HCT116 (cell line): ENCODE measurements at regions not wholly inside any gene's neighbourhood (a gene's known extent, or its start where the extent isn't known, plus 50 kb on each side); places are given as distances from the start of the nearest gene placed in this dataset.

Experiments used
- ATAC-seq: fragments of 200-7000 bp; cut with Tn5 transposase; 2 replicates; pipeline ENCODE4 v1.9.1; 2020; ENCODE audit warnings: mild to moderate bottlenecking, moderate library complexity
- BruUV-seq: library from RNA; stranded (reverse); fragments of 400-500 nt; replicated peaks from 2 replicates; lab custom pipeline; 2021; lab: Mats Ljungman, UMichigan
- CTCF ChIA-PET: fragments of 300-600 bp; sonication (Branson Sonifier 250); formaldehyde crosslinking; loops from one replicate; lab custom pipeline; 2021; ENCODE audit warnings: antibody characterized with exemption; lab: Charles Lee
- POLR2A ChIA-PET: fragments of 300-600, 350-600 bp; sonication (Branson Sonifier 250); formaldehyde crosslinking; loops from one replicate; lab custom pipeline; 2021; ENCODE audit warnings: antibody characterized with exemption; lab: Charles Lee
- RAD21 ChIA-PET, 2 experiments: fragments of 300-600 bp; sonication (Branson Sonifier 250); formaldehyde crosslinking; loops; one replicate each; lab custom pipeline; 2023; ENCODE audit warnings: low total read pairs in 2 of 2; ENCODE audit not compliant: uncharacterized antibody in 2 of 2, unreplicated experiment in 2 of 2, low non-redundant PET in 1 of 2; lab: Charles Lee
- DNase-seq: peaks from one replicate; pipeline ENCODE4 v3.0.0-alpha.2; 2010; ENCODE audit warnings: low read depth, low spot score
- H2AFZ ChIP-seq: fragments of 200-600 bp; shearing (Covaris generic), sonication (generic); 2 replicates; pipeline ENCODE4 v1.6.1; 2017; ENCODE audit warnings: low read depth, mixed run types, mixed read lengths, antibody characterized with exemption, low read length; ENCODE audit not compliant: poor library complexity, severe bottlenecking
- H3K27ac ChIP-seq: 2 replicates; pipeline ENCODE4 v1.5.1; 2012; ENCODE audit warnings: low read depth, low read length
- H3K27me3 ChIP-seq: fragments of 200-600 bp; sonication (generic); 2 replicates; pipeline ENCODE4 v1.6.1; 2016; ENCODE audit warnings: mixed run types, low read length, mixed read lengths; ENCODE audit not compliant: insufficient read depth
- H3K36me3 ChIP-seq, 2 experiments: fragments of 200-500 bp in 1 of 2; fragments of 200-600 bp in 1 of 2; sonication (Bioruptor generic) in 1 of 2; sonication (generic) in 1 of 2; 2 replicates each; pipeline versions ENCODE4 v1.5.1 to v1.6.1; 2014 to 2016; ENCODE audit warnings: low read length in 2 of 2, inconsistent platforms in 1 of 2, mixed read lengths in 1 of 2, mixed run types in 1 of 2; ENCODE audit not compliant: insufficient read depth in 2 of 2, control insufficient read depth in 1 of 2
- H3K4me1 ChIP-seq, 2 experiments: fragments of 200-600 bp in 1 of 2; sonication (generic) in 1 of 2; 2 replicates each; pipeline versions ENCODE4 v1.5.1 to v1.6.1; 2012 to 2017; ENCODE audit warnings: low read length in 2 of 2, inconsistent platforms in 1 of 2, mild to moderate bottlenecking in 1 of 2, mixed read lengths in 1 of 2, mixed run types in 1 of 2, moderate library complexity in 1 of 2; ENCODE audit not compliant: insufficient read depth in 2 of 2, control insufficient read depth in 1 of 2
- H3K4me2 ChIP-seq: fragments of 200-600 bp; sonication (generic); 2 replicates; pipeline ENCODE4 v1.6.1; 2017; ENCODE audit warnings: mixed run types, low read length, mixed read lengths
- H3K4me3 ChIP-seq, 2 experiments: fragments of 200-600 bp in 1 of 2; sonication (generic) in 1 of 2; replicated peaks in 1 of 2; 2 replicates each; pipeline ENCODE4 v1.5.1; 2011 to 2016; ENCODE audit warnings: low read length in 2 of 2, control low read depth in 1 of 2, low read depth in 1 of 2, mild to moderate bottlenecking in 1 of 2, mixed read lengths in 1 of 2, mixed run types in 1 of 2
- H3K79me2 ChIP-seq: fragments of 200-600 bp; sonication (generic); 2 replicates; pipeline ENCODE4 v1.6.1; 2017; ENCODE audit warnings: mild to moderate bottlenecking, mixed run types, low read length, moderate library complexity, mixed read lengths; ENCODE audit not compliant: insufficient read depth
- H3K9ac ChIP-seq: fragments of 200-600 bp; sonication (generic); 2 replicates; pipeline ENCODE4 v1.6.1; 2016; ENCODE audit warnings: low read length, mixed read lengths
- H3K9me2 ChIP-seq: fragments of 200-600 bp; sonication (generic), shearing (Covaris generic); 2 replicates; pipeline ENCODE4 v1.6.1; 2017; ENCODE audit warnings: mixed run types, mild to moderate bottlenecking, moderate library complexity; ENCODE audit not compliant: insufficient read depth
- H3K9me3 ChIP-seq, 2 experiments: fragments of 200-500 bp in 1 of 2; fragments of 200-600 bp in 1 of 2; sonication (Bioruptor generic) in 1 of 2; sonication (generic) in 1 of 2; 2 replicates each; pipeline ENCODE4 v1.6.1; 2014 to 2017; ENCODE audit warnings: low read length in 2 of 2, mixed read lengths in 2 of 2, inconsistent platforms in 1 of 2, low read depth in 1 of 2, mild to moderate bottlenecking in 1 of 2, mixed run types in 1 of 2, moderate library complexity in 1 of 2; ENCODE audit not compliant: control insufficient read depth in 1 of 2, insufficient read depth in 1 of 2
- H4K20me1 ChIP-seq: fragments of 200-600 bp; sonication (generic), shearing (Covaris generic); 2 replicates; pipeline ENCODE4 v1.6.1; 2017; ENCODE audit warnings: mixed run types, mild to moderate bottlenecking, moderate library complexity; ENCODE audit not compliant: insufficient read depth
- ATF3 ChIP-seq: IDR thresholded peaks from 2 replicates; pipeline ENCODE4 v1.6.1; 2012
- CBX3 ChIP-seq: IDR thresholded peaks from 2 replicates; pipeline ENCODE4 v1.6.1; 2012; ENCODE audit warnings: low read depth
- CEBPB ChIP-seq: IDR thresholded peaks from 2 replicates; pipeline ENCODE4 v1.6.1; 2012; ENCODE audit warnings: low read depth
- CTCF ChIP-seq, 3 experiments: fragments of 200-600 bp in 1 of 3; sonication (generic) in 1 of 3; IDR thresholded peaks in 2 of 3; conservative IDR thresholded peaks in 1 of 3; 2 replicates each; pipeline ENCODE4 v1.5.1; 2012 to 2017; ENCODE audit warnings: low read depth in 2 of 3, low read length in 2 of 3, antibody characterized with exemption in 1 of 3, borderline replicate concordance in 1 of 3, control low read depth in 1 of 3, mild to moderate bottlenecking in 1 of 3, mixed read lengths in 1 of 3, mixed run types in 1 of 3, moderate library complexity in 1 of 3; ENCODE audit not compliant: insufficient read depth in 1 of 3
- EZH2 ChIP-seq: fragments of 200-600 bp; sonication (generic); IDR thresholded peaks from 2 replicates; pipeline ENCODE4 v1.6.1; 2017; ENCODE audit warnings: antibody characterized with exemption, mixed run types
- EZH2phosphoT487 ChIP-seq: fragments of 200-600 bp; IDR thresholded peaks from 2 replicates; pipeline ENCODE4 v1.6.1; 2018; ENCODE audit warnings: antibody characterized with exemption, borderline replicate concordance
- FOSL1 ChIP-seq: IDR thresholded peaks from 2 replicates; pipeline ENCODE4 v1.6.1; 2012; ENCODE audit warnings: low read depth
- JUND ChIP-seq: IDR thresholded peaks from 2 replicates; pipeline ENCODE4 v1.6.1; 2012
- POLR2A ChIP-seq: IDR thresholded peaks from 2 replicates; pipeline ENCODE4 v1.7.0; 2011; ENCODE audit warnings: borderline replicate concordance; ENCODE audit not compliant: insufficient read depth, insufficient read length; ENCODE audit errors: extremely low read depth
- POLR2AphosphoS5 ChIP-seq: IDR thresholded peaks from 2 replicates; pipeline ENCODE4 v1.6.1; 2011; ENCODE audit warnings: mild to moderate bottlenecking, low read depth, low read length, moderate library complexity
- RAD21 ChIP-seq: IDR thresholded peaks from 2 replicates; pipeline ENCODE4 v1.6.1; 2012; ENCODE audit warnings: low read depth, mild to moderate bottlenecking
- REST ChIP-seq: IDR thresholded peaks from 2 replicates; pipeline ENCODE4 v1.6.1; 2012; ENCODE audit warnings: low read depth
- SRF ChIP-seq: IDR thresholded peaks from 2 replicates; pipeline ENCODE4 v1.6.1; 2012; ENCODE audit warnings: low read depth
- YY1 ChIP-seq: IDR thresholded peaks from 2 replicates; pipeline ENCODE4 v1.6.1; 2011; ENCODE audit warnings: low read length, low read depth, moderate library complexity, mild to moderate bottlenecking; ENCODE audit not compliant: insufficient replicate concordance; ENCODE audit errors: extremely low read depth
- ZNF274 ChIP-seq: fragments of 200-500 bp; sonication (Bioruptor generic); IDR thresholded peaks from 2 replicates; pipeline ENCODE4 v1.6.1; 2014; ENCODE audit warnings: mild to moderate bottlenecking, low read depth, low read length, inconsistent platforms
- intact Hi-C: fragments of 100-400 bp; cut with micrococcal nuclease; formaldehyde crosslinking; loops from 2 replicates; pipeline ENCODE4 v1.10.0; 2022

- TF ChIP-seq FOSL1, result no peak
- no peak for TF ChIP-seq YY1
- no peak for TF ChIP-seq ZNF274
- TF ChIP-seq RAD21, result no peak
- TF ChIP-seq JUND, result no peak
- TF ChIP-seq REST, result no peak
- DNase-seq, result no peak
- H3K9me2 ChIP-seq, result no peaks in the 10 kb centered on the region
- H3K79me2 ChIP-seq, result no peaks in the 10 kb centered on the region
- POLR2A ChIA-PET, result no interaction called here
- H3K27me3 ChIP-seq, result no peaks in the 10 kb centered on the region
- H4K20me1 ChIP-seq, result no peaks in the 10 kb centered on the region
- CTCF ChIA-PET, result no interaction called here
- no peak overlapping the region for H3K27ac ChIP-seq
- no peaks in the 10 kb centered on the region for H3K36me3 ChIP-seq
- no peak overlapping the region for H3K9ac ChIP-seq
- no peak for ATAC-seq
- H3K4me1 ChIP-seq, result no peaks in the 10 kb centered on the region
- no peak overlapping the region for H2AFZ ChIP-seq
- H3K4me2 ChIP-seq, result no peak overlapping the region
- intact Hi-C loops, result no loop called here
- peaks cover 11 to 12% of the 10 kb centered on the region in 2 experiments; a peak in 2 of 4 replicates for H3K9me3 ChIP-seq
- H3K4me3 ChIP-seq, result no peak overlapping the region
- RAD21 ChIA-PET, result no interaction called here
- BruUV-seq, result no TSS peak
Measured at GRCh38 chr21:24217151-24217550, 1390.1 kb downstream of the MRPL39 start.

GRCh38 chr21:24210130-24210529 is 1397.2 kb downstream of the MRPL39 start:
- H3K36me3 ChIP-seq, result no peaks in the 10 kb centered on the region
- no peak for DNase-seq
- no peak overlapping the region for H3K9ac ChIP-seq
- CTCF ChIA-PET, result no interaction called here
- RAD21 ChIA-PET, result no interaction called here
- no peak overlapping the region for H3K27ac ChIP-seq
- H3K4me1 ChIP-seq, result no peaks in the 10 kb centered on the region
- H3K9me2 ChIP-seq, result no peaks in the 10 kb centered on the region
- intact Hi-C loops, result no loop called here
- no peaks in the 10 kb centered on the region for H3K27me3 ChIP-seq
- no peaks in the 10 kb centered on the region for H4K20me1 ChIP-seq
- no TSS peak for BruUV-seq
- no peaks in the 10 kb centered on the region for H3K79me2 ChIP-seq
- no peak for ATAC-seq
- H3K4me3 ChIP-seq, result no peak overlapping the region
- H3K9me3 ChIP-seq, result peaks cover 13 to 16% of the 10 kb centered on the region in 2 experiments; a peak in 2 of 4 replicates
- POLR2A ChIA-PET, result no interaction called here
- TF ChIP-seq POLR2A (no peak), CBX3 (no peak), CTCF (IDR thresholded peaks at IDR 0.05 in 2 of 3, conservative IDR thresholded peaks at IDR 0.05 in 1 of 3; ENCODE audit: borderline replicate concordance in 1 of 3, insufficient read depth in 1 of 3, low read depth in 2 of 3, low read length in 2 of 3) (no peak), FOSL1 (no peak), SRF (no peak), ZNF274 (no peak), EZH2phosphoT487 (no peak), POLR2AphosphoS5 (no peak), EZH2 (no peak), CEBPB (no peak), ATF3 (no peak)
- no peak overlapping the region for H2AFZ ChIP-seq
- no peak overlapping the region for H3K4me2 ChIP-seq
